OCI-LY7 (cell line): ENCODE measurements at regions not wholly inside any gene's neighbourhood (a gene's known extent, or its start where the extent isn't known, plus 50 kb on each side); places are given as distances from the start of the nearest gene placed in this dataset.

Experiments
- EZH2phosphoT487 ChIP-seq: fragments of 200-600 bp; sonication (generic); IDR thresholded peaks from 2 replicates; pipeline ENCODE4 v1.6.1; 2018; ENCODE audit warnings: low read depth, borderline replicate concordance, mild to moderate bottlenecking, mixed run types, antibody characterized with exemption, low read length, moderate library complexity, mixed read lengths
- TF ChIP-seq, protein P1 (sequence below): fragments of 200-600 bp; sonication (generic); conservative IDR thresholded peaks from 2 replicates; pipeline ENCODE4 v1.5.1; 2014; ENCODE audit warnings: mild to moderate bottlenecking, antibody characterized with exemption, low read length, moderate library complexity, mixed read lengths

- TF ChIP-seq, protein P1, sequence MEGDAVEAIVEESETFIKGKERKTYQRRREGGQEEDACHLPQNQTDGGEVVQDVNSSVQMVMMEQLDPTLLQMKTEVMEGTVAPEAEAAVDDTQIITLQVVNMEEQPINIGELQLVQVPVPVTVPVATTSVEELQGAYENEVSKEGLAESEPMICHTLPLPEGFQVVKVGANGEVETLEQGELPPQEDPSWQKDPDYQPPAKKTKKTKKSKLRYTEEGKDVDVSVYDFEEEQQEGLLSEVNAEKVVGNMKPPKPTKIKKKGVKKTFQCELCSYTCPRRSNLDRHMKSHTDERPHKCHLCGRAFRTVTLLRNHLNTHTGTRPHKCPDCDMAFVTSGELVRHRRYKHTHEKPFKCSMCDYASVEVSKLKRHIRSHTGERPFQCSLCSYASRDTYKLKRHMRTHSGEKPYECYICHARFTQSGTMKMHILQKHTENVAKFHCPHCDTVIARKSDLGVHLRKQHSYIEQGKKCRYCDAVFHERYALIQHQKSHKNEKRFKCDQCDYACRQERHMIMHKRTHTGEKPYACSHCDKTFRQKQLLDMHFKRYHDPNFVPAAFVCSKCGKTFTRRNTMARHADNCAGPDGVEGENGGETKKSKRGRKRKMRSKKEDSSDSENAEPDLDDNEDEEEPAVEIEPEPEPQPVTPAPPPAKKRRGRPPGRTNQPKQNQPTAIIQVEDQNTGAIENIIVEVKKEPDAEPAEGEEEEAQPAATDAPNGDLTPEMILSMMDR = no peak
- TF ChIP-seq EZH2phosphoT487 = no peak
Observed at GRCh38 chr1:73766786-73767348, 431.1 kb downstream of the LRRIQ3 start.
